ENCODE measurements at regions not wholly inside any gene's neighbourhood (a gene's known extent, or its start where the extent isn't known, plus 50 kb on each side); places are given as distances from the start of the nearest gene placed in this dataset.
A peak's percentile ranks its signal among the peaks of the same experiment; 100 is the strongest.

DNA sequence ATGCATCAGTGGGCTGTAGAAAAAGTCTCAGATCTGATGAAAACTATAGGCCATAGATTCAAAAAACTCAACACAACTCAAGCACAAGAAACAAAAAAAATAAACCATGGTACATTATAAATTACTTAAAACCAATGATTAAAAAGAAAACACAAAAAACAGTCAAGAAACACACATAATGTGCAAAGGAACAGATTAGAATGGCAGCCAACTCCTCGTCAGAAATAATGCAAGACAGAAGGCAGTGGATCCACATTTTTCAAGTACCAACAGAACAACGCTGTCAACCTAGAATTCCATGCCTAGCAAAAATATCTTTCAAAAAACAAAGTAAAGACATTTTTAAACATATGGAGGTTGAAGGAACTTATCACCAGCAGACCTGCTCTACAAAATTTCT is 69.7 kb downstream of the PSMB1 start:
- no peak for DNase-seq

DNA sequence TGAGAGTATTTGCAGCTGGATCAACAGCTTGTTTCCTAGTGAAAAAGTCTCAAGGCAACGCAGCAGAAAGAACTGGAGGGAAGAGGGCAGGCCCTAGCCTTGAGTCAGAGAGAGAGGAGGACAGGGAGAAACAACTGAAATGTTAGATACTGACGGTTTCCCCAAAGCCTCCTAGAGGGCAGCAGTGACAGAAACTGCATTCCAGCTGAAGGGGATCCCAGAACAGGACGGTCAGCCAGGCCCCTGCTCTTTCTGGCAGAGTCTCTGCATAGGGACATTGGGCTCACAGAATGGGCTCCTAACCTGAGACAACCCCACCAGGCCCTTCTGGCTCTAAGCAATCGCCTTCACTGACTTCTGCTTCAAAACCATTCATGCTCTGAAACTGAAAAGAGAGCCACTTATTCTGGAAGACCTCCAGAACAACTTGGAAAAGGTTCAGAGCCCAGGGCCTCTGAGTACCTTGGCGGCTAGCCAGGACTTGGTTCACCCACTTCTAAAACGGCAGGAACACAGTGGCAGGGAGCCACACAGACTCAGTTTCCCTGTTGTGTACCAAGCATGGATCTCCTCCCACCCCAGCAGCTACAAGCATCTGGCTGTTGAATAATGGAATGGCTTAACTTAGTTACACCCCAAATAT is 72.9 kb downstream of the PSMB1 start:
- DNase-seq: no peak

DNA sequence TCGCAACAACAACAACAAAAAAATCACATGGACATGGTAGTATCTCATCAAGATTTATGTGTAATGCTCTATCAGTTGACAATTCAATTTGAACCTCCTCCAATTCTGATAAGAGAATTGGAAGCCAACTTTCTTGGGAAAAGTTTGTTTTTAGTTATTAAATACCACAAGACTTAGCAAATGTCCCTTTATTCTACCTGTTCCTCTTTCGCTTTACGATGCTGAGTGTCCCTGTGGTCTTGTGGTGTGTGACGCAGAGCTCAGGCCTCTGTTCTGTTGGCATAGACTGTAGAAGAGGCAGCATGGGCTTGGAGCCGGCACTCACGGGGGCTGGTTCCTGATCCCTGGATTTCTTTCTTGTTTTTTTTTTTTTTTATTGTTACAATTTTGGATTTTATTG is 76.7 kb downstream of the PSMB1 start:
- no peak for DNase-seq

DNA sequence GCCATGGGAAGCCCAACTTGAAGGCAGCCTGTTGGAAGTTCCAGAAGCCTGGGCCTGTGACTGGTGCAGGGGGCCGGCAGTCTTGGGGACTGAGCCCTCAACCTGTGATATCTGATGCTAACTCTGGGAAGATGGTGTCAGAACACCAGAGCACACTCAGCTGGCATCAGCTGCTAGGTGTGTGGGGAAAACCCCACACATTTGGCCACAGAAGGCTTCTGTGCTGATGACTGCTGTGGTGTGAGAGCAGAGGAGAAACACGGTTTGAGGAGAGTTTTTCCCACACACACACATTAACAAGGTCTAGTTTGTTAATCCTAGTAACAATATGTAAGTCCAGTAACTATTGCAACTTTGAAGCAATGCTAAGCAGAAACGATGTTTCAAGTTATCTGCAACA is 78.0 kb downstream of the PSMB1 start:
- no peak for DNase-seq

DNA sequence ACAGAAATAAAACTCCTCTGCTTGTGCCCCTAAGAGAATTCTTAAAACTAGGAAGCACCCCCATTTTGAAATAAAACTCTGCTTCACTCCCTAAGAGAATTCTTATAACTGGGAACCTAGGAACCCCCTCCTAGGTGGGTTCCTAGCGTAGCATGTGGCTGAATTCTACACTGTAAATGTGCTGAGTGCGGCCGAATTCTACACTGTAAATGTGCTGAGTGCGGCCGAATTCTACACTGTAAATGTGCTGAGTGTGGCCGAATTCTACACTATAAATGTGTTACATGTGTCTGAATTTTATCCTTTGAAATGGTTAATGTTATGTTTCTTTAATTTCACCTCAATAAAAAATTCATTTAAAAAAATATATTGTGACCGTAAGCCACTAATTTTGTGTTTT is 79.3 kb downstream of the PSMB1 start:
- DNase-seq: no peak

DNA sequence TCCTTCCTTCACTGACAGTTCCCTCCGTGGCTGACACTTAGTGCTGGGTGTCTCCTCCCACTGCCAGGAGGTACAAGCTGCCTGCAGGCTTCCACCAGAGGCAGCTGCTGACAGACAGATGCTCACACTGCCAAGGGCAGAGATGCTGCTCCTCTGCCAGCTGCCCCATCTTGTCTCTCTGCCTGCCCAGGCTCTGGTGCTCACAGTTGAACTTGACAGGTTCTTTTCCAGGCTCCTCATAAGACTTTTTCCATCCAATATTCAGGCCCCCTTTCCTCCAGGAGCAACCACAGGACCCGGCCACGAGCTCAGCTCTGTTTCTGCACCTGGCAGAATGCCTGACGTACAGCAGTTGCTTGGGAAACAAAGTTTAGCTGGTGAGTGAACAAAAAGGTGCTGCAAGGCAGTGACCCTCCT is 79.8 kb downstream of the PSMB1 start:
- no peak for DNase-seq

DNA sequence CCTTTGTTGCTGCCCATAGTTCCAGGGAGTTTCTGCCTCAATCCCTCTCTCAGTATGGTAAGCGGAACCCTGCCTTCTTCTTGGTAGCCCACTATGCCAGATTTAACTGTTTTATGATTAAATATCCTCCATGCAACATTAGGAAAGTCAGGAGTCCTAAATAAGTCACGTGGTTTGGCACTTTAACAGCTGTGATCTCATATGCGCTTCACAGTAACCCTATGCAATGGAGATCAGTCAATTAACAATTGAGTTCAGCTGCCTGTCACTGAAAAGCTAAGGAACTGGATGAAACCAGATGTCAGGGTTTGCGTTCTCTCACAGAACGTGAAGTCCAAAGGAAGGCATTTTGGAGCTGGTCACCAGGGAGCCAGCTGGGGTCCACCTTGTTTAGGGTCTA is 81.6 kb downstream of the PSMB1 start:
- no peak for DNase-seq

DNA sequence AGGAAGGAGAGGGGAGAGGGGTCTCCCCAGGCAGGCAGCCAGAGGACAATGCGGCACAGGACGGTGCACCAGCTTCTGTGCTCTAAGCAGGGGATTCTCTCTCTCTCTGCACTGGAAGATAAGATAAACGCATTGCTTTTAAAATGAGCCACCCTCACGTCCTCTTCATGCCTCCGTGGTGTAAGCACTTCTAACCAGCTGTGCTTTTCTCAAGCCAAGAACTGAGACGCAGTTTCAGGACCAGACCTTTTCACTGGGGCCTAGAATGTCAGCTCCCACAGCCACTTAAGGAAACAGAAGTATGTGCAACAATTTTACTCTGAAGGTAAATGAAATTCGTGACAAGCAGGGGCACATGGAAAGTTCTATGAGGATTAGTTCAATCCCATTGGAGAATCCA is 82.4 kb downstream of the PSMB1 start:
- no peak for DNase-seq

DNA sequence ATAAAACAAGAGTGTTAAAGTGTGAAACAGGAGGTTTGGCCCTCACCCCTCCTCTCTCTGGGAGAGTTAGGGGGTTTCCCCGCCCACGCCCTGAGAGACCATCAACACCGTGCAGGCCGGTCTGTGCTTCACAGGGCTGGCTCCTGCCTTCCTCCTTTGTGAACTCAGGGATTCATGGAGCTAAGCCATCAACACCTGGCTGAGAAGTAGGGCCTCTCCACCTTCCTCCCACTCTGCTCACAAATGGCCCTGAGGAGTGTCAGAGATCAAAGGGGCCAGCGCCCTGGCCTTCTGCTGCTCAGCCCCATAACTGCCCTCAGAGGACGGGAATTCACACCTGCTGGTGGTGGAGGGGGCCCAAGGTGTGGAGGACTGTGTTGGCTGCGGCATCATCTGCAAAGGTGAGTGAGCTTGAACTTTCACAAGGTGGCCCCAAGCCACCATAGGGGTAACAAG is 88.6 kb downstream of the PSMB1 start:
- DNase-seq: no peak

DNA sequence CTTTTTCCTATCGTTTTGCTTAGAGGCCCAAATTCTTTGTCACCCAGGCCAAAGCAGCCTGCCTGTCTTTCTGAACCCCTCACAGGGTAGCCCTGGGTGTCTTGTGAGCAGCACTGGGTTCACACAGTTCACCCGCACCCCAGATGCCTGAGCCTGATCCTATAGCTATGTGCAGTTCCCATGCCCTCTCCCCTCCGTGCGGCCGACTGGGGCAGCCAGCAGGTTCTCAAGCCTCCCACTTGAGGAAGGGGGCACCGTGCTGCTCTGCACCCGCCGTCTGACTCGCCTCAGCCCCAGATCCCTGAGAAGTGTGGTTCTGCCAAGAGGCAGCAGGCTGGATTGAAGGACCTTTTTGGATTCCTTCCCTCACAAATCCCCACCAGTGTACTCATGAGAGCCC is 89.0 kb downstream of the PSMB1 start:
- no peak for DNase-seq

DNA sequence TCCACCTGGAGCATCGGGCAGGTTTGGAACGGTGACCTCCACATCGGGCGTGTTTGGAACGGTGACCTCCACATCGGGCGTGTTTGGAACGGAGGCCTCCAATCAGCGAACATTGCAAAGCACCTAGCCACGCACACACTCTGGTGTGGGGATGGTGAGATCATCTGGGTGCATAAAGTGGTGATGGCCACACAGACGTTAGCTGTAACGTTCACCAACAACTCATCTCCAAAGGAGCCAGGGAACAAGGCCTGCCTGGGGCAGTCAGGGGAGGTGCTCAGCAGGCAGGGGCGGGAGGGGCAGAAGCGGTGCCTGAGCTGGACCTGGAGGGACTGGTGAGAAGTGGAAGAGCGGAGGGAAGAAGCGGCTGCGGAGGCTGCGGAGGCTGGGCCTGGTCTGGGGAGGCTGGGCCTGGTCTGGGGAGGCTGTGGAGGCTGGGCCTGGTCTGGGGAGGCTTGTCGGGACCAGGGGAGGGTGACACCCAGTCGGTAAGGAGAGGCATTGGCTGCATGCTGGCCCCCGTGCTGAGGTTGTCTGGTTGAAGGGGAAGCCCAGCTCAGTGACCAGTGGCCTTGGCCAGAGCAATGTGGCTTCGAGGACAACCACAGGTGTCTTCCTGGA is 89.9 kb downstream of the PSMB1 start:
- DNase-seq: no peak

DNA sequence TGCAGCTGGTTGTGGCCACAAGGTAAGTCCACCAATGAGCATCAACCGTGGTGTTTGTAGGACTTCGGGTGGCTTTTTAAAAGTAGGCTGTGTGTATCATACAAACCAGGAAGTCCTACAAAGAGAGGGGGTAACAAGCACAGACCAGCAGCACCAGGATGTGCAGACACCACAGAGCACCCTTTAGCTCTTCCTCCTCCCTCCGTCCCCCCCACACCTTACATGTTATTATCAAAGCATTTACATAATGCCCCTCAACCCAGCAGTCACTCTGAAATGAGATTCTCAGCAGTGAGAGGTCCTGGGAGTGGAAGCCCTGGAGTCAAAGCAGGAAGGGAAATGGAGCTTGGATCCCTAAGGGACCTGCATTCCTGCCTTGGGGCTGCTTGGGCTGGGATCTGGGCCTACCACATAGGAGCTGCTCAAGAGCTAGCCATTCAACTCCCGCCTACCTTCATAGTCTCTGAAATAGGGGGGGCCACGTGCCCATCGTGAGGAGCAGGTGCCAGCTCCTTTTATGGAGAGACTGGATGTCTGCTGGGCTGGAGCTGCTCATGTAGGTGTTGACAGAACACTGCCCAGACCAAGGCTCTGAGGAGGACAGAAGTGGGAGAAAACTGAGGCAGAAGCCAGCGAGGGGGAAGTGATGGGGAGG is 90.6 kb downstream of the PSMB1 start:
- DNase-seq: no peak

DNA sequence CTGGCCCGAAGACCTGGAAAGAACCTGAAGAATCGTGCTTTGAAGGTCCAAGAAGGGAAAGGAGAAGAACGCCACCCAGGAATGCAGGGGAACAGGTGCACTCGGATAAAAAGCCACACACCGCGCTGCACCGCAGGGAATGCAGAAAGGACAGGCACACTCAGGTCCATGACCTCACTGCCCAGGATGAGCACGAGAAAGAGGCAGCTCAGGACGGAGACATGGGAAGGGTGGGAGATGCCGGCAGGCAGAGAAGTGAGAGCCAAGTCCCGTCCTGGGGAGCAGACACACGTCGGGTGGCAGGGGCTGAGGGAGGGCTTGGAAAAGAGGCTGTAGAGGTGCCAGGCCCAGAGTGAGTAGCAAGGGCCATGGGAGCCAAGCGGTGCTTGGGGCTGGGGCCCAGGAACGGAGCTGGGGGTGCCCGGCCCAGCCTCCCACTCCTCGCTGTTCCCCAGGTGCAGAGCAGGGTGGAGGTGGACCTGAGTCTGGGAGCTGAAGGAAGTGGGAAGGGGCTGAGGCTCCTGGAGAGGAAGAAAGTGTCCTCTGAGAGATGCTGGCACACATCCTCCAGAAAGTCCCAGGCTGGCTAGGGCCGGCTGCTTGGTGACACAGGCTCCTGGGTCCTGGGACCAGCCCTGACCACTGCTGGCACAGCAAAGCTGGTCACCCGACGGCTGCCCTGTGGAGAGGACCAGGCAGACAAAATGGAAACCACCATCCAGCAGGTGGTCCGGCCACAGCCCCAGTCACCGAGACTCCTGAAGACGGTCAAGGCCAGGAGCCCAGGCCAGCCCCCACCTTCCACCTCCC is 91.3 kb downstream of the PSMB1 start:
- no peak for DNase-seq

DNA sequence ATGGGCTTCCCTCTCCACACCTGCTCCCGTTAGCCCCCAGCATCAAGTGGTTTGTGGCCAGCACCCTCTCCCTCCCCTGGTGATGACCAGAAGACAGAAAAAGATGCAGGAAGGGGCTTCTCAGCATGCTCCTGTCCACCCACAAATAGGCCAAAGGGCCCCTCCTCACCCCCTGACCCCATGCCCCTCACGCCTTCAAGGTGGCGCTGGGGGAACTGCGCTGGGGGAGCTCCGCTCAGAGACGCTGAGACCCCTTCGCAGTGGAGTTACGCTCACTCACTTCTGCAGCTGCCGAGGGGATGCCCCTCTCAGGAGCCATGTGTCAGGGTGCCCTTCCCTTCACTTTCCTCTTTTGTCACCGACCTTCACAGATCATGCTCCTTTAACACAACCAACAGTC is 92.0 kb downstream of the PSMB1 start:
- no peak for DNase-seq

DNA sequence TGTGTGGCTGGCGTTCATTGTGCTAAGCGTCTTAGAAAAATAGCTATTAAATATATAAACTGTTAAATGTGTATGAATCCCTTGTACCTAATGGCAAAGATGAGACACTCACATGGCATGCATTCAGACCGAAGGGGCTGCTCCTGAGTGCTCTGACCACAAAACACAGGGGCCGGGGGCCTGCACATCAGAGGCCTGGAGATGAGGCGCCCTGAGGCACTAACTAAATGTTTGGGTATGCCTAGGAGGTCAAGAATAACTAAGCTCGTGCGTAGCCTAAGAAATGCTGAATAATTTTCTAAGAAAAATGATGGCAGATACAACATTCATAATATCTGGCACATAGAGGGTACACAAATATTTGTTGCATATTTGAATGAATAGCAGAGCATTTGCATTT is 92.5 kb downstream of the PSMB1 start:
- DNase-seq: no peak

DNA sequence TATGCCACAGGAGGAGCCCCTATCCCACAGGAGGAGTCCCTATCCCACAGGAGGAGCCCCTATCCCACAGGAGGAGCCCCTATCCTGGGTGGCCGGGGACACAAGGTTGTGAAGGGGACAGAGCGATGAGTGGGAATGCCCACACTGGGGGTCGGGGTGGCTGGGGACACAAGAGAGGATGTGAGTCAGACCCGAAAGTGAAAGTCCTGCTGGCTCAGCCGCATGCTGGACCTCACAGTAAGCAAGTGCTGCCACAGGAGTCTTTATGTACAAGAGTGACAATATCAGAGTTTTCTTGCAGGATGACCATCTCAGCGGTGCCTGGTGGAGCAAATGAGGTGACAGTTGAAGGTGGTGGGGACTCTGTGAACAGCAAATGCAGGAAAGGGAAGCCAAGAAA is 93.7 kb downstream of the PSMB1 start:
- peak; percentile 46 for DNase-seq

DNA sequence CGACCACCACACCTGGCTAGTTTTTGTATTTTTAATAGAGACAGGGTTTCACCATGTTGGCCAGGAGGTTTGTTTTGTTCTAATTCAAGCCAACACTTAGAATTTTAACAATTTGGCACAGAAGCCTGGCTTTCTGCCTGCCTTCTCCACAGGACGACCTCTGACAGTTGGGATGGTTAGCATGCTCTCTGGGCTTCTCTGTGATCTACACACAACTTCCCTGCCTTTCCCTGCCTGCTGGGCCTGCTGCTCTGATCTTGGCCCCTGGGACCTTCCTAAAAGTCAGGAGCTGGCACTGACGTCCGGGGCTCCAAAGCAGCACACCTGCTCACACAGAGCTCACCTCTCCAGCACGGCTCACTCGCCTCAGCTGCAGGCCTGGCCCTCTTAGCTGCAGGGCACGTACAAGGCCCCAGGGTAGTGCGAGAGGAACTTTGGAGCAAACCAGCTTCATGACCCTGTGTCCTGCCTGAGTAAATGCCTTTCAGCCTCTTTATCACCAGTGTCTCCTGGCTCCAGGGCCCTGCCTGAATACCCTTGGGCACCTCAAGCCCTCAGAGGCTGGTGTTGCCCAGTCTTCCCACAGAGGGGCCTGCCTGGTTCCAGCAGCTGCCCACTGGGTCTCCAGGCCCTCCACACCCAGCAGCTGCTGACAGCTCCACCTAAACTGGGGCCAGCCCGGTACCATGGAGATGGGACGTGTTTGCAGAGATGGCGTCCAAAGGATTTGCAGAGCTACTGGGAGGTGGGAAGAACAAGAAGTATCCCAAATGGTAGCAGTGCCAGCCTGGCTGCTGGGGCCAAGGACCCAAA is 96.0 kb downstream of the PSMB1 start:
- DNase-seq: no peak
